GM18909 (cell line): ENCODE measurements at regions not wholly inside any gene's neighbourhood (a gene's known extent, or its start where the extent isn't known, plus 50 kb on each side); places are given as distances from the start of the nearest gene placed in this dataset.

Experiments
- ATAC-seq: cut with Tn5 transposase; IDR thresholded peaks from one replicate; pipeline ENCODE4 v1.9.1; 2021; ENCODE audit warnings: mild to moderate bottlenecking; ENCODE audit not compliant: unreplicated experiment, poor library complexity

DNA sequence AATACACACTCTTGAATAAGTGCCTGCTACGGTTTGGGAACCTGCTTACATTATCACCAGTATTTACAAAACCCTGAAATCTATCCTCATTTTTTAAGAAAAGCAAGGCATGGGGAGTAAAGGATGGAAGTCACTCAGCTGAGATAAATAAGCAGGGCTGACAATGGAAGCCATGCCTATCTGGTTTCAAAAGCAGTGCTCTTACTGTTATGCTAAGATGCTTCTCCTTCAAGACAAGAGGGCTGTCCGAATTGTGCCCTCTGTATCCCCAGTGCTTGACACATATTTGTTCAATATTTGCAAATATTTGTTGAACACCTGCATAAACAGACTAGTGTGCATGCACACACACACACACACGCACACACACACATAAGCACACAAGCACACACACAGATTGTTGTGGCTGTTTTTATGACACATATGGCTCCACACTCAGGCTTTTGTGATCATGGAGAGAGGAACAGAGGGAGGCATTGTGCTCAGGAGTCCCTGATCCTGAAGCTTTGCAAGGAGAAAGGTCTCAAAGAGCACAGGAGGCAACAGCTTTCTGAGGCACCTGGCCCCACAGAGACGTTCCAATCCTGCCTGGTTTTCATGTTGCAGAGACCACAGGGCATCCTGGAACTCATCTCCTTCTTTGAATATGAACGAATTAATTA lies 401.6 kb upstream of the CDH11 start:
- no peak for ATAC-seq

DNA sequence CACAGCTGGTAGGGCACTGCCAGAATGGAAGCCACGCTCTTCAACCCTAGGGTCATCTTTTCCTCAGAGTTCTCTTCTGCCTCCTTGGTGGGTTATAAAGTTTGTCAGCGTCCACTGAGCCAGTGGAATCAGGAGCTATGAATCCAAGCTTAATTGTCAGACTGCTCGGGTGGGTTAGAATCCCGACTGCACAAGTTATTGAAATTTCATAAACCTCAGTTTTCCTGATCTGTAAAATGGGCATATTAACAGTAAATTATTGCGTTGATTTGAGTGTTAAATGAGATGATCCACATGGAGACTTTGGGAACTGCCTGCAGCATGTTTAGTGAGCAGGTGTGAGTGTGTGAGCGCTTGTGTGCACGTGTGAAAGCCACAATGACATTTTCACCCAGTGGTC lies 400.5 kb upstream of the CDH11 start:
- no peak for ATAC-seq

DNA sequence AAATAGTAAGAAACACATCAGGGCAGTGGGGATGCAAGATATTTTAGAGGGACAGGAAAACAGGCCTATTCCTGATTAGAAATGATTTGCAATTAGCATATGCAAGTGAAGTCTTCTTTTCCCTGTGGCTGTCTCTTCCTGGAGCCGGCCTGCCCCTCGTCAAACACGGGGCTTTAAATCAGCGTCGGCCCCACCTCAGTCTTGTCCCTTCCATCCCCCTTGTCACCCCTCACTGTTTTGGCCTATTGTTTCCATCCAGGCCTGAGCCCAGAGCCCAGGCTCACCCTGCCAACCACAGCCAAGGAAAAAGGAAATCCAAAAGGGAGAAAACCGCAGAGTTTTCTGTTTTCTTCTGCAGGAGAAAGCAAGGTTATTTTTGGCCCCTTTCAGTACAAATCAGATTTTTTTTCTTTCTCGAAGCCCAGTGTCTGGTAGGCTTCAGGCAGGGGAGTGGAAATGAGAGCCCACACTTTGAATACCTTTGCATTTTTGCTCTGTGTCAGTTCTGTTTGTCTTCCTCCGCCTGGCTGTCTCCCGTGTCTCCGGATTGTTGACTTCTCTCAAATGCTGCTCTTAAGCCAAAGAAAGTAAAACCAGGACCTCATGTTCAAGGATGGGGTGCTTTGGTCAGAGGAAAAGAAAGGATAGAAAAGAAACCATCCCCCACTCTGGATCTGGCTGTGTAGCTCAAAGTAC lies 399.9 kb upstream of the CDH11 start:
- ATAC-seq, result no peak

DNA sequence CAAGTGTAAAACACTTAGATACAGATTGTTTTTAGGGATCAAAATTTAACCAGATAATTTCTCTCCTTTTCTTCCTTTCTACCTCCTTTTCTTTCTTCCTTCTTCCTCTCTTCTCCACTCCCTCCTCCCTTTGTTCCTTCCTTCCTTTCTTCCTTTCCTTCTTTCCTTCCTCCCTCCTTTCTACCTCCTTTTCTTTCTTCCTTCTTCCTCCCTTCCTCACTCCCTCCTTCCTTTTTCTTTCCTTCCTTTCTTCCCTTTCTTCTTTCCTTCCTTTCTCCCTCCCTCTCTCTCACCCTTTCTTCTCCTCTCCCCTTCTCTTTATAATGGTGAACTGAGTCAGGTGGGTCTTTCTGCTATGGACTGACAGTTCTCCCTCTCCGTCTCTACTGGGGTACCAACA lies 397.5 kb upstream of the CDH11 start:
- ATAC-seq, result no peak

DNA sequence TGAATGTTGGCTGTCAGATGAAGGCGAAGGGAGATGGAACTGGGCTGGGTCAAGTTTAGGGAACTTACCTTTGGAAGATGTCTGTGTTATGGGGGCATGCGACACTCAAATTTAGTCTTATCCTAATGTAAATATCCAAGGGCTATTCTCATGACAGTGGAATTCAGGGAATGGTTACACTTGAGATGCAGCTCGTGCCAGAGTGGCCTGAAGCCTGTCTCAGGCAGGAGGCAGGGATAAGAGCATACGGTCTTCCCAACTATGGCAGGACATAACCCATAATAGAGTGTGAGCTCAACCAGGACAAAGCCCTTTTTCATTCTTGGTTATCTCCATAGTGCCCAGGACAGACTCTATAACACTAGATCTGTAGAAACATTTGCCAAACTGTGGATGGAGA lies 393.3 kb upstream of the CDH11 start:
- no peak for ATAC-seq

DNA sequence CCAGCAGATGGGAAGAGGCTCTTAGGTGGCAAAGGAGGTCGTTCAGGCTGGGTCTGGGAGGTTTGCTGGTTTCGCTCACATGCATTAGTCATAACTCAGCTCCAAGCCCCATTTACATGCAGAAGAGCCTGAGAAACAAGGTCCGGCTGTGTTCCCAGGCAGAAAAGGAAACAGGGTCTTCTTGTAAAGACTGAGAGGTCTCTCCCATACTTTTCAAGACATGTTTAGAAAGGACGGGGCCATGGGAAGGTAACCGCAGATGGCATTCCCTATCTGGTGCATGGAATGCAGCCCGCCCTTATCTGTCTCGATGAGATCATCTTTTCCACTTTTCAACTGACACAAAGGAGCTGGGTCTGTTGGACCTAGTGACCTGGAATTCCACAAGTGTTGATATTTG lies 389.0 kb upstream of the CDH11 start:
- no peak for ATAC-seq

DNA sequence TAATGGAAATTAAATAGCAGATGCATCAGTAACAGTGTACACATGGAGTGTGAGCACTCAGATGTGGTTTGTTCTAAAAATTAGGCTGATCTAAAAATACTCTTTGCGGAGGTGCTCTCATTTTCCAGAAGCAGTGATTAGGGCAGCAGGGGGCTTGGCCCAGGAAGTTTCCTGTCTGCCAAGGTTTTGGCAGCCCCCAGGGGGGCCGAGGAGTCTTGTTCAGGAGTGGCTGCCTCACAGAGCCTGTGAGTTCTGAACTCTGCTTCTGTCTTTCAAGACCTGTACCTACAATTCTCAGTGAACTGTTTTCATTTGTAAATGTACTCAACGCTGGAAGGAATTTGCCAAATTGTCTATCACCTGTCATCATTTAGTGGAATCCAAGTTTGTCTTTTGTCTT lies 388.4 kb upstream of the CDH11 start:
- ATAC-seq, result no peak

DNA sequence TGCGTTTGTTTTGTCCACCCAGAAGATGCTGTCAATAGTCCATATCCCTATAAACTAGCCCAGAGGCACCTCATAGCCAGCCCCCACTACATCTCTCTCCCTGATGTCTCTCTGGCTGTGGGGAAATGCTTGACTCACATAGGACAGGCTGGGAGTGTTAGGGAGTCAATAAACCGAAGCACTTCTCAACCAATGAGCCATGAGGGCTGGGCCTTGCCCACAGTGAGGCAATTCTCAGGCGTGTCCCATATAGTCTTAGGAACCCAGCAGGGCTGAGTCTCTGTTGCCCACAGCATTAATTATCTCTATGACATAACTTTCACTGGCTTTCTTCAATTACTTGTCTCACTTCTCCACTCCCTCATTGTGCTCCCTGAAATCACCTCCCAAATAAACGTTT lies 387.3 kb upstream of the CDH11 start:
- no peak for ATAC-seq

DNA sequence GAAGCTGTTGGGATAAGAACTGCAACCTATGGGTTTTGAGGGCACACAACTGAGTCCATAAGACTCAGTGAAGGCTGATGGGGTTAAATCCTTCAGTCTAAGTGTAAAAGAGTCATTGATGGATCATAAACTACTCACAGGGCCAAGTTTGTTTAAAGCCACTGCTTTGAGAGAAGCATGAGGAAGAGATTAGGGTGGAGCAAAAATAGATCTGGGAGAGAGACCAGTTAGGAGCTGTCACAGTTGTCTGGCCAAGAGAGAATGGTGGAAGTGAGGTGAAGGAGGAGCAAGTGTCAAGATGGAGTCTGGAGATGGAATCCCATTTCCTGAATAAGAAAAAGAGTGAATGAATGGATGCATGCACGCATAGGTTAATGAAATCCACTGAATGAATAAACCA lies 379.1 kb upstream of the CDH11 start:
- no peak for ATAC-seq

DNA sequence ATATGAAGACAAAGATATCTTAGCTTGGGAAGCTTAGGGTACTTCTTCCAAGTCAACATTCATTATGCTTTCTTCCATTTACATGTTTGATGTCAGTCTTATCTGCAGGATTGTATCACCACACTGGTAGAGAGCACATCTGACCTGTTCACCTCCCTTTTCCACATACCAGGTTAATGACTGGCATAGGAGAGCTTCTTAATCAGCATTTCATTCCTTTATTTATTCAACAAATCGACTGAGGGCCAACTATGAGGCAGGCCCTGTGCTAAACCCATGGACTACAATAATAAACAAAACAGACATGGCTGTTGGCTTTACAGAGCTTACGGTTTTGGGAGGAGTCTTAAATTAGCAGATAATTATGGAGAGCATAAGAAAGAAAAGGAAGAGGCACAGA lies 378.1 kb upstream of the CDH11 start:
- ATAC-seq, result no peak

DNA sequence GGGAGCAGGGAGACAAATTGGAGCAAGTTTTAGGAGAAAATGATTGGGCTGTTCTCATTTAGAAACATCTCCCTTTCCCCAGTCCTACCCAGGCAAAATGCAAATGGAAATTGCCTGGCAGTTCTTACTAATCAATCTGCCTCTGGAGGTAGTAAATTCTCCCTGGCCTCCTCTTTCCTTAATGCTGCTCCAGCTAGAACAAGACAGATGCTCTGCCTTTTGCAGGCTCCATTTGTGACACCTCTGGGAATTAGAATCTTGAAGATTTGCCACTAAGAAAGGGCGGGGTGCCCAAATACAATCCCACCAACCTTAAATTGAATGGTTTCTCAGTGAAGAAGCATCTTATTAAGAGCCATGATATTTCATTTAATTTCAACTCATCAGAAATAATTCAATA lies 377.7 kb upstream of the CDH11 start:
- ATAC-seq, result no peak

DNA sequence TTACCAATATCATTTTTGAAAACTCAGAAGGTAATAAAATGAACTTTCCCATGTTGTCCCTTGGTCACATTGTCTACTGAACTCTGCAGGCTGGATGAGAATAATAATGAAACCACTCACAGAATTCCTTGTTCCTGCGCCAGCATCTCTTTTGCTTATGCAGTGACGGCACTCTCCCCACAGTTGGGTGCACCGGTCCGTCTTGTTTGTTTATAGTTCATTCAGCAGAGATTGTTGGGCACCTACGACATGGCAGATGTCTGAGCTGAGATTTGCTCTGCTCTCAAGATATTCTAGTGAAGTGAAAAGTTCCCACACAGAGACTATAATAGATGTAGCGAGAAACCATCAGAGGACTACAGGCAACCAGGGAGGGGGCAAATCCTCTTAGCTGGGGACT lies 375.7 kb upstream of the CDH11 start:
- ATAC-seq, result no peak

DNA sequence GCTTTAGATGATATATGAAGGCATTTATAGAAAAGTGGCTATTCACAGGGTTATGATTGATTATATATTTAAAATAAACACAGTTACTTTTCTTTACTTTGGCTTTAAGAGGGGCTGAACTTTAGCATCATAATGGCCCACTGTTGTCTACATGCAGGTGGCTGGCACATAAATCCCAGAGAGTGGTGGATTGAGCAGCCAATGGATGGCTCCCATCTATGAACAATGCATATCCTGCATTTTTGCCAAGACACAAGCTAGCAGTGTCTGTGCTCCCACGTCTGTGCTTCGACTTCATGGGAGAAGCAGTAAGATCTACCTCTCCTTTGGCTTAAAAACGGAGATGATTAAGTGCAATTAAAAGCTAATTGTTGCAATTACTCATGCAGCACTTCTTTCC lies 373.2 kb upstream of the CDH11 start:
- no peak for ATAC-seq

DNA sequence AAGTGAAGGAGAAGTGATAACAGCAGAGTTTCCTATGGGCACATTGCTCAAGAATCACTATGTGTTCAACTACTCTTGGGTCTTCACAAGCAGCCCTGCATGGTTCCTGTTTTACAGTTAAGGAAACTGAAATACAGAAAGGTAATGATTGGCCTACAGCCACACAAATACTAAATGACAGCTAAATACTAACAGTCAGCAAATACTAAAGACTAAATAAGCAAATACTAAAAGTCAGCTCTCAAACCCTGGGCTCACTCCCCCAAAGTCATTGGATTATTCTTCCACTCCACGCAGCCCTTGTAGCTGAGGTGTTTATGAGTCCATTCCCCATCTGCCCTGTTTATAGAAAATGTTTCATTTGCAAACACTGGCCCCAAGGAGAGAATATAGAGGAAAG lies 372.7 kb upstream of the CDH11 start:
- ATAC-seq, result no peak

DNA sequence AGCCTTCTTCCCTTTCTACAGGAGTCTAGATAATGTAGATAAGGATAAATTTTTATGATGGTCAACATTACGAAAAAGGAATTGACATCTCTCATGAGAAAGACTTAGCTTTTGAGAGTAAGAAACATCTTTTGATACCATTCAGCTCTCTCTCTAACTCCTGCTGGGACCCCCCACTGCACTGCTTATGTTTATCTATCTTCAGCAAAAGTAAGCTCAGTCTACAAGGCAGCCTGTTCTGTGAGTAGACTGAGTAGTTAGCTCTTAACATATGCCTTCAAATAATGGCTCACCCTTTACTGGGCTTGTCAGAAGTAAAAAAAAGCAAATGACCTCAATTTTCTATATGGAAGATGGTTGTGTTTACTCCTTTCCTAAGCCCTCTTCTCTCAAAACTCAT lies 372.2 kb upstream of the CDH11 start:
- ATAC-seq, result no peak

DNA sequence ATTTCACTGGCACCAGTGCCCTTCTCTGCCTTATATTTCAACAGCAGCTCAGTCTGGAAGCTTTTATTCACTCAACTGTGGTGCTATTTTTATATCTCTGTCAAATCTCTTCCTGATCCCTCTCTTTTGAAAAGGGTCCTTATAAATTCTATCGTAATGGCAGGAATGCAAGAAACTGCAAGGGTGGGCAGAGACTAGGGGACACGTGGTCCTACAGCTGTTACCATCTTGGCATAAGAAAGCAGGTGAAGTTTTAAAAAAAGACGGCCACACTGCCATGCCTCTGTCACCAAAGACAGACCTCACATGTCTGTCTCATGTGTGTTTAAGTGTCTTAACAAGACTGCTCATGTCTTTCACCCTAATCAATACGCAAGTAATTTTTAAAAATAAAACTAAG lies 368.4 kb upstream of the CDH11 start:
- no peak for ATAC-seq

DNA sequence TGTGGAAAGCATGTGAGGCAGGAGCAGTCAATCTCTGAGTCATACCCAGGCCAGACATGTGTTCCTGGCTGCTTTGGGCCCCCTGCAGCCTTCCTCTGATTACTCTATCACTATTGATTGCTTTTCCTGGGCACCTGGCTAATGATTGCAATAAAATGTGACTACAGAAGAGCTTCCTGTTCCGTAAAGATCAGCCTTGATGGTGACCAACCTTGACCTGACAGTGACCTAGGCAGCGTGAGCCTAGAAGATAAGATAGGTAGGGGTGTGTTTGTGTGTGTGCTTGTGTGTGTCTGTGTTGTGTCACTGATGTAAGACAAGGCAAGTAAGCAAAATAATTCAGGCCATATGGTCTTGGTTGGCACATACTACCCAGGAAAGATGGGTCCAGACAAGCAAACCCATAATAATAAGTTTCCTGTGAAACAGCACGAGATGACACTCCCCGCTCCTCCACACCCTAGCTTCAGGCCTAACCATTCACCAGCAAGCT lies 367.7 kb upstream of the CDH11 start:
- ATAC-seq, result no peak

DNA sequence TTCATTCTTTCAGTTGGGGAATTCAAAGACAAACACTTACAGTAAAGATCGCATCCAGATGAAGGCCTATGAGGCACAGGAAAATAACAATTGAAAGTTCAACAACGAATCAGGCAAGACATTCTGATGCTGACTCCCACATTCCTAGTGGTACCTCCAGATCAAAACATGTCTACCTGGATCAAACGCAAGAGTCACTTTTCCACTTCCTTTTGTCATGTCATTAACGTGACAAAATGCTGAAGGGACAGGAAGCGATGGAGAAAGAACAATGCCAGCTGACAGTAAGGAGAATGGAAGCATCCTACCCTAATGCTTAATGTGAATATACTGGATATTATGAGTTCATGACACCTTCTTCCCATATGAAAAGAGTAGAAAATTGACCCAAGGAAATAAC lies 365.4 kb upstream of the CDH11 start:
- ATAC-seq, result no peak

DNA sequence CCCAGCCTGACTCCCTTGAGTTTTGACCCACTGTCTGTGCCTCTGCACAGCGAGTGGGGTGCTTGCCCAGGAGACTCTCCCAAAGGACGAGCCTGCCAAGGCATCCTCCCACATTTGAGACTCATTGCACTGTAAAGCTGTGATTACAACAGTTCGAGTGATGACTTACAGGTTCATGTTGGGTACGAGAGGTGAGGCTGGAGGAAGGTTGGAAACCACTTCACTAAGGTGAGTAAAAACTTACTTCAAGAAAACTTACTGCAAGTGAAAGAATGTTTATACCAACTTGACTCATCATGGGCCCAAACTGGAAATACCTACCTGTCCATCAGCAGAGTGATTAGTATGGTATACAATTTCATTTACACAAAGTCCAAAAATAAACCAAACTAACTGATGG lies 360.1 kb upstream of the CDH11 start:
- no peak for ATAC-seq

DNA sequence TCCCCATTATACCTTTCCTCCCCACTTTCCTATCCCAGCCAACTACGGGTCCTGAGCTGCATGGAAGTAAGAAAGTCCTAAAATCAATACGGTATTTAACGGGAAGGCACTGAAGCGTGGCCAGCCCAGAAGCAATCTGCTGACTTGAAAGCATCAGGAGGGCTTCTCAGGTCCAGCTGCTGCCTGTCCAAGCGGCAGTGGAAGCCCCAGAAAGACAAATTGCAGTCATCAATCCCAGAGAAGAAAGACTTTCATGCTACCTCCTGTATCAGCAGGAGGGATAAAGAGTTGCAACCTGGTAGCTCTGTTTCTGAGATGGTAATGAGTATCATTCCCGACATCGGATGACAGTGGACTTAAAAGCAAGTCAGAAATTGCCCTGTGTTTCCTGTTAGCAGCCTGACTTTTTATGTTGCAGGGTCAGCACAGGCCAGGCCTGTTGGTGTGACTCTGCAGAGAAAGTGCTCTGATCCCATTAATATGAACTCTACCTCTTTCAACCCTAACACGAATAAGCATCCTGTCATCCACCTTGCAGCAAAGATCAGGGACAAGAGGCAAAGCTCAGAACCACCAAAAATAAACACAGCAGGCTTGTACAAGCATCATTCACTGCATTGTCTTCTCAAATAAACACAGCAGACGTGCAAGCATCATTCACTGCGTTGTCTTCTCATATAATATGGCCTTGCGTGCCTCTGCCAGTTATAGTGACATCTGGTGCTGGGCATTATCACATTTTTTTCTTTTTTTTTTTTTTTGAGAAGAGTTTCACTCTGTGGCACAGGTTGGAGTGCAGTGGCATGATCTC lies 358.6 kb upstream of the CDH11 start:
- no peak for ATAC-seq

DNA sequence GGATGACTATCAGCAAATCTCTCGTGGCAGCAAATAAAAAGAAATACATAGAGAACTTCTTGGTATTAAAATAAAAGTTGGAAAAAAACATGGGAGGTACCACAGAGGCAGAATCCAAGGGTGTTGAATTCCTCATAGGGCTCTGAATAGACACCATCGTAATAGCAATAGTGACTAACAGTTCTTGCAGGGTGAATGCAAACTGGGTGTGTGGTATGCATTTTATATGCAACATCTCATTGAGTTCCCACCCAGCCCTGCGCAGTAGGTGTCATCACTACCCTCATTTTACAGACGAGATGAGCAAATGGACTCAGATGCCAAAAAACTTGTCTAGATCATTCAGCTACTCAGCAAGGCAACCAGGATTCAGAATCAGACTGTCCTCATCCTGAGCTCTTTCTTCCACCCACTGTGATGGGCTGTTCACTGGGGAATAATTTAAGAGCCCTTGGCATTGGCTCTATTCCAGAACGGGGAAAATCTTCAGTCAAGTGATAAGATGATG lies 354.6 kb upstream of the CDH11 start:
- no peak for ATAC-seq
